ENCODE measurements at regions not wholly inside any gene's neighbourhood (a gene's known extent, or its start where the extent isn't known, plus 50 kb on each side); places are given as distances from the start of the nearest gene placed in this dataset.

GRCh38 chr9:90249094-90249493, 393.5 kb downstream of the DIRAS2 start:
- no peak for TF ChIP-seq CTCF (optimal IDR thresholded peaks at IDR 0.05 in 1 of 3, IDR thresholded peaks at IDR 0.05 in 1 of 3, conservative IDR thresholded peaks at IDR 0.05 in 1 of 3; ENCODE audit: extremely low read depth in 1 of 3, insufficient read depth in 2 of 3, low read length in 3 of 3)
- no peak for TF ChIP-seq EZH2 (IDR thresholded peaks at IDR 0.05; ENCODE audit: low read length)
- Histone ChIP-seq H4K20me1 (ENCODE audit: control insufficient read depth, extremely low read depth, insufficient read depth, low read length) (no peaks in the 10 kb centered on the region), H3K4me1 (ENCODE audit: control insufficient read depth, extremely low read depth, insufficient read depth, low read length) (no peaks in the 10 kb centered on the region), H3K36me3 (ENCODE audit: control insufficient read depth in 2 of 2, extremely low read depth in 1 of 2, insufficient read depth in 2 of 2, low read length in 2 of 2) (no peaks in the 10 kb centered on the region), H3K9ac (ENCODE audit: control insufficient read depth, extremely low read depth, insufficient read depth, low read length) (no peak overlapping the region), H3K9me1 (ENCODE audit: control insufficient read depth, extremely low read depth, insufficient read depth, low read length) (no peaks in the 10 kb centered on the region), H3K4me2 (ENCODE audit: control insufficient read depth, extremely low read depth, insufficient read depth, low read depth, low read length) (no peak overlapping the region), H3K27ac (ENCODE audit: control insufficient read depth, insufficient read depth, low read length) (no peak overlapping the region), H3K27me3 (ENCODE audit: control insufficient read depth, extremely low read depth, insufficient read depth, low read length) (no peaks in the 10 kb centered on the region), H3K9me3 (ENCODE audit: control insufficient read depth, low read depth, low read length) (no peaks in the 10 kb centered on the region), H3K79me2 (ENCODE audit: control insufficient read depth, insufficient read depth, low read length) (no peaks in the 10 kb centered on the region), H3K4me3 (ENCODE audit: control insufficient read depth in 2 of 3, extremely low read depth in 1 of 3, insufficient read depth in 2 of 3, low read depth in 1 of 3, low read length in 3 of 3) (no peak overlapping the region), H2AFZ (ENCODE audit: control insufficient read depth, low read length) (no peak overlapping the region)
- no peak for DNase-seq (ENCODE audit: low read depth, low spot score)
- no peak for FAIRE-seq
- dilution Hi-C loops (cut with MboI; ENCODE audit: extremely low pct_ligation_motif_present, low sequenced_read_pairs): no loop called here

- H3K4me3 ChIP-seq (ENCODE audit: control insufficient read depth in 2 of 3, extremely low read depth in 1 of 3, insufficient read depth in 2 of 3, low read depth in 1 of 3, low read length in 3 of 3): no peak overlapping the region
- no peaks in the 10 kb centered on the region for H3K9me1 ChIP-seq (ENCODE audit: control insufficient read depth, extremely low read depth, insufficient read depth, low read length)
- no peak overlapping the region for H3K9ac ChIP-seq (ENCODE audit: control insufficient read depth, extremely low read depth, insufficient read depth, low read length)
- H3K4me2 ChIP-seq (ENCODE audit: control insufficient read depth, extremely low read depth, insufficient read depth, low read depth, low read length): no peak overlapping the region
- no peaks in the 10 kb centered on the region for H3K9me3 ChIP-seq (ENCODE audit: control insufficient read depth, low read depth, low read length)
- H3K79me2 ChIP-seq (ENCODE audit: control insufficient read depth, insufficient read depth, low read length): no peaks in the 10 kb centered on the region
- H3K27me3 ChIP-seq (ENCODE audit: control insufficient read depth, extremely low read depth, insufficient read depth, low read length): no peaks in the 10 kb centered on the region
- H3K36me3 ChIP-seq (ENCODE audit: control insufficient read depth in 2 of 2, extremely low read depth in 1 of 2, insufficient read depth in 2 of 2, low read length in 2 of 2): no peaks in the 10 kb centered on the region
- no peak overlapping the region for H3K27ac ChIP-seq (ENCODE audit: control insufficient read depth, insufficient read depth, low read length)
- dilution Hi-C loops (cut with MboI; ENCODE audit: extremely low pct_ligation_motif_present, low sequenced_read_pairs): no loop called here
- H2AFZ ChIP-seq (ENCODE audit: control insufficient read depth, low read length): no peak overlapping the region
- no peaks in the 10 kb centered on the region for H4K20me1 ChIP-seq (ENCODE audit: control insufficient read depth, extremely low read depth, insufficient read depth, low read length)
- no peak for DNase-seq (ENCODE audit: low read depth, low spot score)
- no peaks in the 10 kb centered on the region for H3K4me1 ChIP-seq (ENCODE audit: control insufficient read depth, extremely low read depth, insufficient read depth, low read length)
- no peak for FAIRE-seq
- no peak for TF ChIP-seq EZH2 (IDR thresholded peaks at IDR 0.05; ENCODE audit: low read length)
- TF ChIP-seq CTCF (optimal IDR thresholded peaks at IDR 0.05 in 1 of 3, IDR thresholded peaks at IDR 0.05 in 1 of 3, conservative IDR thresholded peaks at IDR 0.05 in 1 of 3; ENCODE audit: extremely low read depth in 1 of 3, insufficient read depth in 2 of 3, low read length in 3 of 3): no peak
These were observed 391.3 kb downstream of the DIRAS2 start for GRCh38 chr9:90251316-90251715.

Data from keratinocyte (primary cell).